Activated naive CD4-positive, alpha-beta T cell treated with anti-CD3 and anti-CD28 coated beads for 36 hours (primary cell): ENCODE measurements at regions not wholly inside any gene's neighbourhood (a gene's known extent, or its start where the extent isn't known, plus 50 kb on each side); places are given as distances from the start of the nearest gene placed in this dataset.

ENCODE experiments used
- CTCF ChIA-PET: fragments of 350-600 bp; sonication (Branson Sonifier 250); formaldehyde crosslinking; loops from one replicate; lab custom pipeline; 2021; ENCODE audit warnings: antibody characterized with exemption; lab: Charles Lee
- DNase-seq: peaks from one replicate; pipeline ENCODE4 v3.0.0-alpha.2; 2020
- H3K27ac Mint-ChIP-seq: one replicate; pipeline ENCODE4 v1.8.0; 2021; ENCODE audit warnings: mild to moderate bottlenecking, mixed read lengths
- H3K27me3 Mint-ChIP-seq: one replicate; pipeline ENCODE4 v1.8.0; 2021; ENCODE audit warnings: low read depth, mixed read lengths
- H3K36me3 Mint-ChIP-seq: one replicate; pipeline ENCODE4 v1.8.0; 2021; ENCODE audit warnings: low read depth, mixed read lengths
- H3K4me1 Mint-ChIP-seq: one replicate; pipeline ENCODE4 v1.8.0; 2021; ENCODE audit warnings: low read depth, mixed read lengths
- H3K4me3 Mint-ChIP-seq: one replicate; pipeline ENCODE4 v1.8.0; 2021; ENCODE audit warnings: mild to moderate bottlenecking, moderate library complexity, mixed read lengths
- H3K9me3 Mint-ChIP-seq: one replicate; pipeline ENCODE4 v1.8.0; 2021; ENCODE audit warnings: mixed read lengths
- intact Hi-C: fragments of 100-400 bp; cut with micrococcal nuclease; formaldehyde crosslinking; loops from one replicate; pipeline ENCODE4 v1.15.1; 2023

GRCh38 chr2:145563741-145564615 is 1044.1 kb upstream of the ZEB2 start:
- no peaks in the 10 kb centered on the region for H3K36me3 Mint-ChIP-seq
- H3K4me3 Mint-ChIP-seq: no peak overlapping the region
- H3K4me1 Mint-ChIP-seq: no peaks in the 10 kb centered on the region
- H3K27me3 Mint-ChIP-seq: no peaks in the 10 kb centered on the region
- no peak for DNase-seq
- no peak overlapping the region for H3K27ac Mint-ChIP-seq
- intact Hi-C loops: no loop called here
- CTCF ChIA-PET: no interaction called here
- no peaks in the 10 kb centered on the region for H3K9me3 Mint-ChIP-seq

- no peak overlapping the region for H3K27ac Mint-ChIP-seq
- intact Hi-C loops: no loop called here
- CTCF ChIA-PET: no interaction called here
Observed at GRCh38 chr2:145561152-145561551, 1041.2 kb upstream of the ZEB2 start.

GRCh38 chr2:145558617-145559350 is 1038.9 kb upstream of the ZEB2 start:
- H3K27ac Mint-ChIP-seq: no peak overlapping the region

More at GRCh38 chr2:145561152-145561551, 1041.2 kb upstream of the ZEB2 start:
- Mint-ChIP-seq H3K4me1 (no peaks in the 10 kb centered on the region), H3K27me3 (no peaks in the 10 kb centered on the region), H3K9me3 (no peaks in the 10 kb centered on the region), H3K4me3 (no peak overlapping the region), H3K36me3 (no peaks in the 10 kb centered on the region)
- no peak for DNase-seq

GRCh38 chr2:145555360-145555759 is 1035.4 kb upstream of the ZEB2 start:
- no peak overlapping the region for H3K4me3 Mint-ChIP-seq
- H3K9me3 Mint-ChIP-seq: no peaks in the 10 kb centered on the region
- intact Hi-C loops: no loop called here
- H3K27me3 Mint-ChIP-seq: no peaks in the 10 kb centered on the region
- CTCF ChIA-PET: no interaction called here
- no peak for DNase-seq
- no peaks in the 10 kb centered on the region for H3K36me3 Mint-ChIP-seq
- no peak overlapping the region for H3K27ac Mint-ChIP-seq
- H3K4me1 Mint-ChIP-seq: no peaks in the 10 kb centered on the region

More at GRCh38 chr2:145558617-145559350, 1038.9 kb upstream of the ZEB2 start:
- intact Hi-C loops: no loop called here
- no peaks in the 10 kb centered on the region for H3K36me3 Mint-ChIP-seq
- DNase-seq: no peak
- CTCF ChIA-PET: no interaction called here
- H3K27me3 Mint-ChIP-seq: no peaks in the 10 kb centered on the region
- no peak overlapping the region for H3K4me3 Mint-ChIP-seq
- H3K9me3 Mint-ChIP-seq: no peaks in the 10 kb centered on the region
- H3K4me1 Mint-ChIP-seq: no peaks in the 10 kb centered on the region

GRCh38 chr2:145551686-145552085 is 1031.8 kb upstream of the ZEB2 start:
- Mint-ChIP-seq H3K9me3 (no peaks in the 10 kb centered on the region), H3K27ac (no peak overlapping the region), H3K4me1 (no peaks in the 10 kb centered on the region), H3K36me3 (no peaks in the 10 kb centered on the region), H3K27me3 (no peaks in the 10 kb centered on the region), H3K4me3 (no peak overlapping the region)
- CTCF ChIA-PET: no interaction called here
- DNase-seq: no peak
- intact Hi-C loops: no loop called here

- no peaks in the 10 kb centered on the region for H3K4me1 Mint-ChIP-seq
- H3K36me3 Mint-ChIP-seq: no peaks in the 10 kb centered on the region
- no peak overlapping the region for H3K27ac Mint-ChIP-seq
- no peaks in the 10 kb centered on the region for H3K9me3 Mint-ChIP-seq
- no peak overlapping the region for H3K4me3 Mint-ChIP-seq
- CTCF ChIA-PET: no interaction called here
- DNase-seq: no peak
- H3K27me3 Mint-ChIP-seq: no peaks in the 10 kb centered on the region
- intact Hi-C loops: no loop called here
Observed at GRCh38 chr2:145548479-145548878, 1028.6 kb upstream of the ZEB2 start.

- H3K9me3 Mint-ChIP-seq: no peaks in the 10 kb centered on the region
- H3K4me1 Mint-ChIP-seq: no peaks in the 10 kb centered on the region
- no peak for DNase-seq
- H3K4me3 Mint-ChIP-seq: no peak overlapping the region
- H3K27me3 Mint-ChIP-seq: no peaks in the 10 kb centered on the region
- no peak overlapping the region for H3K27ac Mint-ChIP-seq
- no peaks in the 10 kb centered on the region for H3K36me3 Mint-ChIP-seq
- intact Hi-C loops: no loop called here
- CTCF ChIA-PET: no interaction called here
Observed at GRCh38 chr2:145547620-145548019, 1027.7 kb upstream of the ZEB2 start.

GRCh38 chr2:145546091-145546490 is 1026.2 kb upstream of the ZEB2 start:
- Mint-ChIP-seq H3K27me3 (no peaks in the 10 kb centered on the region), H3K9me3 (no peaks in the 10 kb centered on the region), H3K27ac (no peak overlapping the region), H3K4me1 (no peaks in the 10 kb centered on the region), H3K4me3 (no peak overlapping the region), H3K36me3 (no peaks in the 10 kb centered on the region)
- intact Hi-C loops: no loop called here
- no peak for DNase-seq
- CTCF ChIA-PET: interaction anchor here (0.7 kb wide), 1 partner anchor 11 kb away, joined by 3 read pairs; no protein-coding TSS in a partner anchor

GRCh38 chr2:145543856-145544255 is 1023.9 kb upstream of the ZEB2 start:
- CTCF ChIA-PET: no interaction called here
- intact Hi-C loops: no loop called here
- Mint-ChIP-seq H3K27ac (no peak overlapping the region), H3K4me1 (no peaks in the 10 kb centered on the region), H3K9me3 (no peaks in the 10 kb centered on the region), H3K4me3 (no peak overlapping the region), H3K27me3 (no peaks in the 10 kb centered on the region), H3K36me3 (no peaks in the 10 kb centered on the region)
- DNase-seq: no peak

GRCh38 chr2:145543155-145543554 is 1023.2 kb upstream of the ZEB2 start:
- no peak for DNase-seq
- CTCF ChIA-PET: no interaction called here
- Mint-ChIP-seq H3K27ac (no peak overlapping the region), H3K9me3 (no peaks in the 10 kb centered on the region), H3K4me3 (no peak overlapping the region), H3K4me1 (no peaks in the 10 kb centered on the region), H3K36me3 (no peaks in the 10 kb centered on the region), H3K27me3 (no peaks in the 10 kb centered on the region)
- intact Hi-C loops: no loop called here

GRCh38 chr2:145541028-145541427 is 1021.1 kb upstream of the ZEB2 start:
- no peaks in the 10 kb centered on the region for H3K36me3 Mint-ChIP-seq
- CTCF ChIA-PET: no interaction called here
- no peak for DNase-seq
- H3K27me3 Mint-ChIP-seq: no peaks in the 10 kb centered on the region
- H3K27ac Mint-ChIP-seq: no peak overlapping the region
- H3K4me1 Mint-ChIP-seq: no peaks in the 10 kb centered on the region
- H3K4me3 Mint-ChIP-seq: no peak overlapping the region
- intact Hi-C loops: no loop called here
- no peaks in the 10 kb centered on the region for H3K9me3 Mint-ChIP-seq

- Mint-ChIP-seq H3K27me3 (no peaks in the 10 kb centered on the region), H3K4me1 (no peaks in the 10 kb centered on the region), H3K4me3 (no peak overlapping the region), H3K9me3 (no peaks in the 10 kb centered on the region), H3K36me3 (no peaks in the 10 kb centered on the region), H3K27ac (no peak overlapping the region)
- no peak for DNase-seq
- intact Hi-C loops: no loop called here
- CTCF ChIA-PET: no interaction called here
Observed at GRCh38 chr2:145538661-145539350, 1018.9 kb upstream of the ZEB2 start.
